Activated CD4-positive, alpha-beta T cell treated with anti-CD3 and anti-CD28 coated beads, Interleukin-2, amount 10 ng/mL, durations not matched to agents 24 days and 14 days (primary cell): ENCODE measurements at regions not wholly inside any gene's neighbourhood (a gene's known extent, or its start where the extent isn't known, plus 50 kb on each side); places are given as distances from the start of the nearest gene placed in this dataset.

Experiments
- DNase-seq: peaks from one replicate; pipeline ENCODE4 v3.0.0; 2022
- H3K27ac Mint-ChIP-seq: one replicate; pipeline ENCODE4 v1.8.0; 2022; ENCODE audit warnings: mild to moderate bottlenecking, mixed read lengths
- H3K27me3 Mint-ChIP-seq: one replicate; pipeline ENCODE4 v1.8.0; 2022; ENCODE audit warnings: mixed read lengths
- H3K36me3 Mint-ChIP-seq: one replicate; pipeline ENCODE4 v1.8.0; 2022; ENCODE audit warnings: low read depth, mild to moderate bottlenecking, mixed read lengths
- H3K4me1 Mint-ChIP-seq: one replicate; pipeline ENCODE4 v1.8.0; 2021; ENCODE audit warnings: mixed read lengths
- H3K4me3 Mint-ChIP-seq: one replicate; pipeline ENCODE4 v1.8.0; 2022; ENCODE audit warnings: mild to moderate bottlenecking, moderate library complexity, mixed read lengths
- H3K9me3 Mint-ChIP-seq: one replicate; pipeline ENCODE4 v1.8.0; 2021; ENCODE audit warnings: mixed read lengths
- intact Hi-C: fragments of 100-400 bp; cut with micrococcal nuclease; formaldehyde crosslinking; loops from one replicate; pipeline ENCODE4 v1.15.1; 2023

GRCh38 chr21:32216293-32216692 lies 62.6 kb downstream of the MIS18A start:
- Mint-ChIP-seq H3K9me3 (peaks cover 6% of the 10 kb centered on the region), H3K4me3 (no peak overlapping the region), H3K27ac (no peak overlapping the region), H3K27me3 (no peaks in the 10 kb centered on the region), H3K4me1 (no peaks in the 10 kb centered on the region), H3K36me3 (no peaks in the 10 kb centered on the region)
- intact Hi-C loops: no loop called here
- no peak for DNase-seq

DNA sequence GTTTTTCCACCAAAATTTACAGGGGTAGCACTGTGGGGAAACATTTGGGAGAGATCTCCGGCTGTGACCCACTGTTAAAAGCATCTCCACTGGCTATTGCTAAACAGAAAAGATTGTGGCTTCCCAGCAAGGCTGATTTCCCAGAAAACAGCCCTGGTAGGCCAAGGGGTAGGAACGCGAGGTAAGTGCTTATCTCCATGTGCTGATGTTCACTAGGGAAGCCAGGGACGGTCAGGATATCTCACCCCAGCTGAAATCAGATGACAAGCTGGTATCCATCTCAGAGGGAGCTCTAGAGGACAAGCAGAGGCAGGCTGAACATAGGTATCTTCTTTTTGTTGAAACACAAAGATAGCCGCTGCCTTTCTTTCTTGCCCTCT lies 63.6 kb downstream of the MIS18A start:
- intact Hi-C loops: no loop called here
- Mint-ChIP-seq H3K36me3 (no peaks in the 10 kb centered on the region), H3K4me1 (no peaks in the 10 kb centered on the region), H3K9me3 (no peaks in the 10 kb centered on the region), H3K27me3 (peaks cover 2% of the 10 kb centered on the region), H3K27ac (no peak overlapping the region), H3K4me3 (no peak overlapping the region)
- no peak for DNase-seq

DNA sequence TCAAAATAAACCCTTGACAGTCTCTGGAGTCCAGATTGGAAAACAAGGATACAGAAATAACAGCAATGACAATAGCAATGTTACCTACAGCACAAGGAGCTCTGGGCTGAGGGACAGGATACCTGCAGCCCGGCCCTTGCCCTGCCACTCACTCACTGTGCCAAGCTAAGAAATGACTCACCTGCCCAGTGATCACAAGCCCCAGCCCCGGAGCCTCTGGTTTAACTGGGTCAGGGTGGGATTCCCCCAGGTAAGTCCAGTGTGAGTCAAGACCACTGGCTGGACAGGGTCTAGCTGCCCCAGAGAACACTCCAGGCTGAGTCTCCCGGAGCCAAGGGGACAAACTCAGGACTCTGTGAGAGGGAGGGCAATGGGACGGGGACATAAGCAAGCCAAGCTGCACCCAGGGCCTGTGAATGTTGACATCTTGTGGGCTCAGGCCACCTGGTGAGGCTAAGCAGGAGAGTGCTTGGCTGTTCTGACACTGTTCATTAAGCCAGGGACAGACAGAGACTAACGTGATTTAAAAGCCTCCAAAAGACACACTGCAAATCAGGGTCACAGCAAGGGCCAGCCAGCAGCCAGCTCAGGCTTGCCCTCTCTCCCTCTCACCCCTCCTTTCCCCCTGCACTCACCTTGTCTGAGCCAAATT lies 64.1 kb downstream of the MIS18A start:
- Mint-ChIP-seq H3K9me3 (no peaks in the 10 kb centered on the region), H3K27ac (no peak overlapping the region), H3K27me3 (peaks cover 2% of the 10 kb centered on the region), H3K36me3 (no peaks in the 10 kb centered on the region), H3K4me3 (no peak overlapping the region), H3K4me1 (no peaks in the 10 kb centered on the region)
- no peak for DNase-seq
- intact Hi-C loops: no loop called here

GRCh38 chr21:32212116-32212515 lies 66.7 kb downstream of the MIS18A start:
- DNase-seq: no peak
- Mint-ChIP-seq H3K36me3 (no peaks in the 10 kb centered on the region), H3K9me3 (no peaks in the 10 kb centered on the region), H3K27ac (no peak overlapping the region), H3K4me3 (no peak overlapping the region), H3K27me3 (peaks cover 2% of the 10 kb centered on the region), H3K4me1 (no peaks in the 10 kb centered on the region)
- intact Hi-C loops: no loop called here

GRCh38 chr21:32211306-32211705 lies 67.5 kb downstream of the MIS18A start:
- DNase-seq: no peak
- Mint-ChIP-seq H3K36me3 (no peaks in the 10 kb centered on the region), H3K4me1 (no peaks in the 10 kb centered on the region), H3K9me3 (no peaks in the 10 kb centered on the region), H3K27ac (no peak overlapping the region), H3K27me3 (peaks cover 2% of the 10 kb centered on the region), H3K4me3 (no peak overlapping the region)
- intact Hi-C loops: no loop called here

- intact Hi-C loops: no loop called here
- Mint-ChIP-seq H3K4me3 (no peak overlapping the region), H3K27ac (no peak overlapping the region), H3K9me3 (no peaks in the 10 kb centered on the region), H3K4me1 (no peaks in the 10 kb centered on the region), H3K27me3 (peaks cover 2% of the 10 kb centered on the region), H3K36me3 (no peaks in the 10 kb centered on the region)
- DNase-seq: no peak
Observed at GRCh38 chr21:32209580-32209979, 69.3 kb downstream of the MIS18A start.

DNA sequence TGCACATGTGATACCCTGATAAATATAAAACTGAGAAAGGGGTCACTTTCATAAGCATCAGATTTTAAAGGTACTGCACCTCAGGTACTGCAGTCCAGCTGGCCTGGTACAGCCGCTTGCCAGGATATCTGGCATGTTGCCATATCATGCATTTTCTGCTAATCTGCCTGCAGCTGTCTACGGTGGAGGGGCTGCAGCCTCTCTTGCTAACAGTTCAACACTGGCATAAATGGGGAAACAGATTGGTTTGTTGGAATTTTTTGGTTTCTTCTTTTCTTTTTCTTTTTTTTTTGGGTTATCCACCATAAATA lies 71.5 kb downstream of the MIS18A start:
- H3K4me1 Mint-ChIP-seq: no peaks in the 10 kb centered on the region
- DNase-seq: no peak
- no peaks in the 10 kb centered on the region for H3K36me3 Mint-ChIP-seq
- peaks cover 2% of the 10 kb centered on the region for H3K27me3 Mint-ChIP-seq
- intact Hi-C loops: no loop called here
- no peaks in the 10 kb centered on the region for H3K9me3 Mint-ChIP-seq
- H3K27ac Mint-ChIP-seq: no peak overlapping the region
- H3K4me3 Mint-ChIP-seq: no peak overlapping the region

DNA sequence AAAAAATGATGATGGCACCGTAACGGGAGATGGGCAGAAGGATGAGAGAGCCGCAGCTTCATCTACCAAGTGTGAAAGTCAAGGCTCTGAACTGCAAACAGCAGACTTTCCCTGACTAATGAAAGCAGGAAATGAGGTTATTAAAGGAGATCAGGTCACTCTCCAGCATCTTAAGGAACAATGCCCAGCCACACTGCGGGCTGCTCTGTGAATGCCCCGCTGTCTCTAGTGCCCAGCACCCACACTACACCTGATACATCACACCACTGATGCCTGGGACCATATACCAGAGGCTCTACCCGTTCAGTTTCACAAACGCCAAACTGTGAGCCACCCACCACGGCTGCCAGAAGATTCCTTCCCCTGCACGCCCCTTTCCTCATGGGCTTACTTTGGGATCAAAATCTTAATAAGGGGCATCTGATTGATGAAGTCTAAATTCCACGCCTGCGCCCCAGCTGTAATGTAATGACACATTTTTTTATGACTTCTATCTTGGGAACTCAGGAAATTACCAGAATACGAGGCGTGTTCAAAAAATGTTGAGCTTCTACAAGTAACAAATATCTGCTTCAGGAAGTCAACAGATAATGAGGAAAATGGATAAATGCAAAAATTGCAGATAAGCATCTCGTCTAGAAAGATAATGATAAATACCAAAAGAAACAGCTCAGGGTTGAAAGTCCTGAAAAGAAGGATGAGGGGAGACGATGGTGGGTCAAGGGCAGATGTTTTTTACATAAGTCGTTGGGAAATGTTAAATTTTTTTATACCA lies 72.0 kb downstream of the MIS18A start:
- no peak for DNase-seq
- H3K9me3 Mint-ChIP-seq: no peaks in the 10 kb centered on the region
- H3K4me3 Mint-ChIP-seq: no peak overlapping the region
- H3K27ac Mint-ChIP-seq: no peak overlapping the region
- intact Hi-C loops: no loop called here
- H3K36me3 Mint-ChIP-seq: no peaks in the 10 kb centered on the region
- H3K27me3 Mint-ChIP-seq: peaks cover 2% of the 10 kb centered on the region
- H3K4me1 Mint-ChIP-seq: no peaks in the 10 kb centered on the region

DNA sequence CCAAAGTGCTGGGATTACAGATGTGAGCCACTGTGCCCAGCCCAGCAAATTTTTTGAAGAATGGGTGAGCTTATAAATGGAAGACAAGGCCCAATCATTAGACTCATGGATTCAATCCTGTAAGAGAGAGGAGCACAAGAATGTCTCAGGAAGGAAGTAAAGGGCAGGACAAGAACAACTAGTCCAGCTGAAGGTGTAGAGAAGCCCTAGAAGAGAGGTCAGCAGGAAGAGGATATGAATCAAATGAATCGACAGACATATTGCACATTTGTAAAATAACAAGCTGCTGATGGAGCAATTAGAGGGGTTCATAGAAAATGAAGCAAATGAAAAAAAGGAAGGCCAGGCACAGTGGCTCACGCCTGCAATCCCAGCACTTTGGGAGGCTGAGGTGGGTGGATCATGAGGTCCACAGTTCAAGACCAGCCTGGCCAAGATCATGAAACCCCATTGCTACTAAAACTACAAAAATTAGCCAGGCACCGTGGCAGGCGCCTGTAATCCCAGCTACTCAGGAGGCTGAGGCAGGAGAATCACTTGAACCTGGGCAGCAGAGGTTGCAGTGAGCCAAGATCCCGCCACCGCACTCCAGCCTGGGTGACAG lies 74.9 kb downstream of the MIS18A start:
- Mint-ChIP-seq H3K9me3 (no peaks in the 10 kb centered on the region), H3K4me3 (no peak overlapping the region), H3K27ac (no peak overlapping the region), H3K27me3 (no peaks in the 10 kb centered on the region), H3K36me3 (no peaks in the 10 kb centered on the region), H3K4me1 (no peaks in the 10 kb centered on the region)
- no peak for DNase-seq
- intact Hi-C loops: no loop called here

GRCh38 chr21:32200029-32200428 lies 78.8 kb downstream of the MIS18A start:
- no peaks in the 10 kb centered on the region for H3K36me3 Mint-ChIP-seq
- H3K4me1 Mint-ChIP-seq: no peaks in the 10 kb centered on the region
- no peaks in the 10 kb centered on the region for H3K27me3 Mint-ChIP-seq
- no peaks in the 10 kb centered on the region for H3K9me3 Mint-ChIP-seq
- intact Hi-C loops: no loop called here
- H3K27ac Mint-ChIP-seq: no peak overlapping the region
- H3K4me3 Mint-ChIP-seq: no peak overlapping the region
- no peak for DNase-seq

- Mint-ChIP-seq H3K27ac (no peak overlapping the region), H3K4me1 (no peaks in the 10 kb centered on the region), H3K4me3 (no peak overlapping the region), H3K27me3 (no peaks in the 10 kb centered on the region), H3K36me3 (no peaks in the 10 kb centered on the region), H3K9me3 (no peaks in the 10 kb centered on the region)
- intact Hi-C loops: no loop called here
- DNase-seq: no peak
Observed at GRCh38 chr21:32198384-32198783, 80.5 kb downstream of the MIS18A start.

DNA sequence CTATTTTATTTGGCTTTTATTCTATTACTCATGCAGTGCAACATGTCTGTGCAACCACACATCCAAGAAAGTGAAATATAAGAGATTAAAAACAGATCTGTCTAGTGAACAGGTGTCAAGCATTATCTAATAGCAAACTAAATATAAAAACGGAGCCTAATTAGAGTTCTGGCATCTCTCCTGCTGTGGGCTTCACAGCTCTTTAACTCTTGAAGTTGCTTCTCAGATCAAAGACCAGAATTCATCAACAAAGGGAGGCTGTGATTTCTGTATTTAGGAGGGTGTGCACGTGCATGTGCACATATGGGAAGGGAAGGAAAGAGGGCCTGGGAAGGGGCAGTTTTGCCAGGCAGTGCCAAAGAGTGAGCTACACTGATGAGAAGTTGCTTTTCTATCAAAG lies 81.0 kb downstream of the MIS18A start:
- intact Hi-C loops: no loop called here
- H3K9me3 Mint-ChIP-seq: no peaks in the 10 kb centered on the region
- H3K4me1 Mint-ChIP-seq: no peaks in the 10 kb centered on the region
- DNase-seq: no peak
- H3K36me3 Mint-ChIP-seq: no peaks in the 10 kb centered on the region
- H3K4me3 Mint-ChIP-seq: no peak overlapping the region
- H3K27ac Mint-ChIP-seq: no peak overlapping the region
- H3K27me3 Mint-ChIP-seq: no peaks in the 10 kb centered on the region

DNA sequence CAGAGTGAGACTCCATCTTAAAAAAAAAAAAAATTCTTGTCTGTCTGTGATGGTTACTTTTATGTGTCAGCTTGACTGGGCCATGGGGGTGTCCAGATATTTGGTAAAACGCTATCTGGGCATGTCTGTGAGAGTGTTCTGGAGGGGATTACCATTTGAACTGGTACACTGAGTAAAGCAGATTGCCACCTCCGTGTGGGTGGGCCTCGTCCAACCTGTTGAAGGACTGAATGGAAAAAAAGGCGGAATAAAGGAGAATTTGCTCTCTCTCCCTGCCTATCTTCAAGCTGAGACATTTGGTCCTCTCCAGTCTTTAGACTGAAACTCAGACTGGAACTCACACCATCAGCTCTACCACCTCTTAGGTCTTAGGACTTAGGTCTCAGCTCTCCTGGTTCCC lies 82.8 kb downstream of the MIS18A start:
- no peaks in the 10 kb centered on the region for H3K36me3 Mint-ChIP-seq
- no peaks in the 10 kb centered on the region for H3K27me3 Mint-ChIP-seq
- H3K27ac Mint-ChIP-seq: no peak overlapping the region
- H3K9me3 Mint-ChIP-seq: no peaks in the 10 kb centered on the region
- intact Hi-C loops: no loop called here
- no peaks in the 10 kb centered on the region for H3K4me1 Mint-ChIP-seq
- H3K4me3 Mint-ChIP-seq: no peak overlapping the region
- no peak for DNase-seq

DNA sequence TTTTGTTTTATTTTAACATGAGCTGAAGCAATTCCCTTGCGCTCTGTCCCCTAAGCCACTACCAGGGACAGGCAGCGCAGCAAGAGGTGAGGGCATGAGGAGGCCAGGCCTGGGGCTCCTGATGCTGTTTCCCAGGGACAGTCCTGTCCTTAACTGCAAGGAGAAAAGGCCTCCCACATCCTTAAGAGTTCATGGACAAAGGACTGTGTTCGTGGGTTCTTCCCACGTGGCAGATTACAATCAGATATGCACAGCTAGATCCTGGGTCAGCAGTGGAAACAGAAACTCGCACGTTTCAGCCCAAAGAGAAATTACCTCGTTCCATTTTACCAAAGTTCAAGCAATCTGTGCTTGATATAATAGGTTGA lies 85.8 kb downstream of the MIS18A start:
- DNase-seq: no peak

More for the DNA sequence above, 85.8 kb downstream of the MIS18A start:
- no peaks in the 10 kb centered on the region for H3K36me3 Mint-ChIP-seq
- intact Hi-C loops: no loop called here
- no peaks in the 10 kb centered on the region for H3K27me3 Mint-ChIP-seq
- no peaks in the 10 kb centered on the region for H3K9me3 Mint-ChIP-seq
- no peaks in the 10 kb centered on the region for H3K4me1 Mint-ChIP-seq
- no peak overlapping the region for H3K27ac Mint-ChIP-seq
- H3K4me3 Mint-ChIP-seq: no peak overlapping the region
